WTC11 (cell line): ENCODE measurements at regions not wholly inside any gene's neighbourhood (a gene's known extent, or its start where the extent isn't known, plus 50 kb on each side); places are given as distances from the start of the nearest gene placed in this dataset.

ENCODE experiments used
- ATAC-seq: fragments of 200-7000 bp; cut with Tn5 transposase; 2 replicates; pipeline ENCODE4 v1.10.0; 2021; ENCODE audit warnings: mild to moderate bottlenecking, moderate library complexity
- CTCF ChIA-PET: fragments of 300-600 bp; sonication (Branson Sonifier 250); formaldehyde crosslinking; loops from one replicate; lab custom pipeline; 2021; ENCODE audit warnings: antibody characterized with exemption; lab: Charles Lee
- POLR2A ChIA-PET: fragments of 350-600 bp; sonication (Branson Sonifier 250); formaldehyde crosslinking; loops from one replicate; lab custom pipeline; 2021; ENCODE audit warnings: antibody characterized with exemption; lab: Charles Lee
- DNase-seq: peaks from one replicate; pipeline ENCODE4 v3.0.0; 2021; ENCODE audit warnings: low spot score
- H3K27ac Mint-ChIP-seq: 2 replicates; pipeline ENCODE4 v1.8.0; 2021; ENCODE audit warnings: mixed read lengths
- H3K27me3 Mint-ChIP-seq: 2 replicates; pipeline ENCODE4 v1.8.0; 2021; ENCODE audit warnings: low read depth, mild to moderate bottlenecking, moderate library complexity, mixed read lengths
- H3K36me3 Mint-ChIP-seq: 2 replicates; pipeline ENCODE4 v1.8.0; 2021; ENCODE audit warnings: mixed read lengths
- H3K4me1 Mint-ChIP-seq: 2 replicates; pipeline ENCODE4 v1.8.0; 2022; ENCODE audit warnings: mixed read lengths
- H3K4me3 Mint-ChIP-seq: 2 replicates; pipeline ENCODE4 v1.8.0; 2021; ENCODE audit warnings: mild to moderate bottlenecking, moderate library complexity, mixed read lengths
- H3K9me3 Mint-ChIP-seq: 2 replicates; pipeline ENCODE4 v1.8.0; 2021; ENCODE audit warnings: mixed read lengths
- ELF4 ChIP-seq: sonication (generic); formaldehyde crosslinking; IDR thresholded peaks from 2 replicates; pipeline ENCODE4 v1.8.1; 2022; ENCODE audit warnings: low read depth, mild to moderate bottlenecking, moderate library complexity, missing genetic modification reagents
- ESRRA ChIP-seq: sonication (generic); formaldehyde crosslinking; IDR thresholded peaks from 2 replicates; pipeline ENCODE4 v1.8.1; 2022; ENCODE audit warnings: mild to moderate bottlenecking, missing genetic modification reagents, borderline replicate concordance
- GRHL2 ChIP-seq: fragments of 250-450 bp; sonication (Bioruptor Pico); IDR thresholded peaks from 2 replicates; pipeline ENCODE4 v1.8.0; 2022; ENCODE audit warnings: mild to moderate bottlenecking, moderate library complexity; ENCODE audit not compliant: insufficient replicate concordance, severe bottlenecking
- JAZF1 ChIP-seq: fragments of 250-450 bp; sonication (Bioruptor Pico); IDR thresholded peaks from 2 replicates; pipeline ENCODE4 v1.9.0; 2021; ENCODE audit warnings: moderate library complexity, mild to moderate bottlenecking, inconsistent platforms
- NFYB ChIP-seq: sonication (generic); formaldehyde crosslinking; conservative IDR thresholded peaks from 2 replicates; pipeline ENCODE4 v1.8.0; 2022; ENCODE audit warnings: low read depth, missing genetic modification reagents
- NR3C1 ChIP-seq: sonication (generic); formaldehyde crosslinking; conservative IDR thresholded peaks from 2 replicates; pipeline ENCODE4 v1.8.1; 2023; ENCODE audit warnings: low read depth, mild to moderate bottlenecking, missing genetic modification reagents
- TEAD1 ChIP-seq: sonication (generic); formaldehyde crosslinking; IDR thresholded peaks from 2 replicates; pipeline ENCODE4 v1.8.0; 2022; ENCODE audit warnings: mild to moderate bottlenecking, missing genetic modification reagents
- TP53 ChIP-seq: sonication (generic); formaldehyde crosslinking; IDR thresholded peaks from 2 replicates; pipeline ENCODE4 v1.8.1; 2023; ENCODE audit warnings: mild to moderate bottlenecking, missing genetic modification reagents
- ZNF232 ChIP-seq: sonication (generic); formaldehyde crosslinking; IDR thresholded peaks from 2 replicates; pipeline ENCODE4 v1.8.0; 2022; ENCODE audit warnings: mild to moderate bottlenecking, missing genetic modification reagents
- ZNF396 ChIP-seq: fragments of 250-450 bp; sonication (Bioruptor Pico); IDR thresholded peaks from 2 replicates; pipeline ENCODE4 v1.8.0; 2021; ENCODE audit warnings: mild to moderate bottlenecking, moderate library complexity, borderline replicate concordance
- TF ChIP-seq, protein P1 (sequence below): sonication (generic); formaldehyde crosslinking; IDR thresholded peaks from 2 replicates; pipeline ENCODE4 v1.8.0; 2022; ENCODE audit warnings: missing genetic modification reagents
- TF ChIP-seq, protein P2 (sequence below): sonication (generic); formaldehyde crosslinking; IDR thresholded peaks from 2 replicates; pipeline ENCODE4 v1.8.1; 2023; ENCODE audit warnings: mild to moderate bottlenecking, missing genetic modification reagents, borderline replicate concordance
- TF ChIP-seq, protein P3 (sequence below): sonication (generic); formaldehyde crosslinking; IDR thresholded peaks from 2 replicates; pipeline ENCODE4 v1.8.0; 2022; ENCODE audit warnings: mild to moderate bottlenecking, missing genetic modification reagents
- TF ChIP-seq, protein P4 (sequence below): sonication (generic); formaldehyde crosslinking; IDR thresholded peaks from 2 replicates; pipeline ENCODE4 v1.8.1; 2023; ENCODE audit warnings: mild to moderate bottlenecking, moderate library complexity, missing genetic modification reagents
- TF ChIP-seq, protein P5 (sequence below): sonication (generic); formaldehyde crosslinking; IDR thresholded peaks from 2 replicates; pipeline ENCODE4 v1.8.0; 2023; ENCODE audit warnings: mild to moderate bottlenecking, missing genetic modification reagents

DNA sequence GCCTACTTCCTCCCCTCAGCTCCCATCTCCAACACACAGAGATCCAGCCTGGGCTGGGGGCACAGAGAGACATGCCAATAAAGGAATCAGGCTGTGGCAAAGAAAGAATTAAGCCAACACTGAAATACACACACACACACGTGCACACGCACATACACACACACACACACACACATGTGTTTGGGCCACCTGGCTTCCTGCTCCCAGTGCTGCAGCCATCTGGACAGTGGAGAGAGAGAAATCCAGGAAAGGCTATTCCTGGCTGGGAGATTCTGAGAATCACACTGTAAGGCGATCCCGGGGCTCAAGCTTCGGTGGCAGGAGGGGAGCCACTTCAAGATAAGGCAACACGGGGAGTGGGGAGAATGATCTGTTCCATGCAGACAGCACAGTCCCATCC is 72.4 kb downstream of the NOG start:
- no peaks in the 10 kb centered on the region for H3K36me3 Mint-ChIP-seq
- H3K9me3 Mint-ChIP-seq: peaks cover 5% of the 10 kb centered on the region; the same call in 1 of the 2 replicates
- H3K4me3 Mint-ChIP-seq: no peak overlapping the region
- DNase-seq: no peak
- POLR2A ChIA-PET: no interaction called here
- TF ChIP-seq, protein P1, sequence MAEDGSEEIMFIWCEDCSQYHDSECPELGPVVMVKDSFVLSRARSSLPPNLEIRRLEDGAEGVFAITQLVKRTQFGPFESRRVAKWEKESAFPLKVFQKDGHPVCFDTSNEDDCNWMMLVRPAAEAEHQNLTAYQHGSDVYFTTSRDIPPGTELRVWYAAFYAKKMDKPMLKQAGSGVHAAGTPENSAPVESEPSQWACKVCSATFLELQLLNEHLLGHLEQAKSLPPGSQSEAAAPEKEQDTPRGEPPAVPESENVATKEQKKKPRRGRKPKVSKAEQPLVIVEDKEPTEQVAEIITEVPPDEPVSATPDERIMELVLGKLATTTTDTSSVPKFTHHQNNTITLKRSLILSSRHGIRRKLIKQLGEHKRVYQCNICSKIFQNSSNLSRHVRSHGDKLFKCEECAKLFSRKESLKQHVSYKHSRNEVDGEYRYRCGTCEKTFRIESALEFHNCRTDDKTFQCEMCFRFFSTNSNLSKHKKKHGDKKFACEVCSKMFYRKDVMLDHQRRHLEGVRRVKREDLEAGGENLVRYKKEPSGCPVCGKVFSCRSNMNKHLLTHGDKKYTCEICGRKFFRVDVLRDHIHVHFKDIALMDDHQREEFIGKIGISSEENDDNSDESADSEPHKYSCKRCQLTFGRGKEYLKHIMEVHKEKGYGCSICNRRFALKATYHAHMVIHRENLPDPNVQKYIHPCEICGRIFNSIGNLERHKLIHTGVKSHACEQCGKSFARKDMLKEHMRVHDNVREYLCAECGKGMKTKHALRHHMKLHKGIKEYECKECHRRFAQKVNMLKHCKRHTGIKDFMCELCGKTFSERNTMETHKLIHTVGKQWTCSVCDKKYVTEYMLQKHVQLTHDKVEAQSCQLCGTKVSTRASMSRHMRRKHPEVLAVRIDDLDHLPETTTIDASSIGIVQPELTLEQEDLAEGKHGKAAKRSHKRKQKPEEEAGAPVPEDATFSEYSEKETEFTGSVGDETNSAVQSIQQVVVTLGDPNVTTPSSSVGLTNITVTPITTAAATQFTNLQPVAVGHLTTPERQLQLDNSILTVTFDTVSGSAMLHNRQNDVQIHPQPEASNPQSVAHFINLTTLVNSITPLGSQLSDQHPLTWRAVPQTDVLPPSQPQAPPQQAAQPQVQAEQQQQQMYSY (CRISPR knock-in tag): peak; percentile 85
- TF ChIP-seq, protein P2, sequence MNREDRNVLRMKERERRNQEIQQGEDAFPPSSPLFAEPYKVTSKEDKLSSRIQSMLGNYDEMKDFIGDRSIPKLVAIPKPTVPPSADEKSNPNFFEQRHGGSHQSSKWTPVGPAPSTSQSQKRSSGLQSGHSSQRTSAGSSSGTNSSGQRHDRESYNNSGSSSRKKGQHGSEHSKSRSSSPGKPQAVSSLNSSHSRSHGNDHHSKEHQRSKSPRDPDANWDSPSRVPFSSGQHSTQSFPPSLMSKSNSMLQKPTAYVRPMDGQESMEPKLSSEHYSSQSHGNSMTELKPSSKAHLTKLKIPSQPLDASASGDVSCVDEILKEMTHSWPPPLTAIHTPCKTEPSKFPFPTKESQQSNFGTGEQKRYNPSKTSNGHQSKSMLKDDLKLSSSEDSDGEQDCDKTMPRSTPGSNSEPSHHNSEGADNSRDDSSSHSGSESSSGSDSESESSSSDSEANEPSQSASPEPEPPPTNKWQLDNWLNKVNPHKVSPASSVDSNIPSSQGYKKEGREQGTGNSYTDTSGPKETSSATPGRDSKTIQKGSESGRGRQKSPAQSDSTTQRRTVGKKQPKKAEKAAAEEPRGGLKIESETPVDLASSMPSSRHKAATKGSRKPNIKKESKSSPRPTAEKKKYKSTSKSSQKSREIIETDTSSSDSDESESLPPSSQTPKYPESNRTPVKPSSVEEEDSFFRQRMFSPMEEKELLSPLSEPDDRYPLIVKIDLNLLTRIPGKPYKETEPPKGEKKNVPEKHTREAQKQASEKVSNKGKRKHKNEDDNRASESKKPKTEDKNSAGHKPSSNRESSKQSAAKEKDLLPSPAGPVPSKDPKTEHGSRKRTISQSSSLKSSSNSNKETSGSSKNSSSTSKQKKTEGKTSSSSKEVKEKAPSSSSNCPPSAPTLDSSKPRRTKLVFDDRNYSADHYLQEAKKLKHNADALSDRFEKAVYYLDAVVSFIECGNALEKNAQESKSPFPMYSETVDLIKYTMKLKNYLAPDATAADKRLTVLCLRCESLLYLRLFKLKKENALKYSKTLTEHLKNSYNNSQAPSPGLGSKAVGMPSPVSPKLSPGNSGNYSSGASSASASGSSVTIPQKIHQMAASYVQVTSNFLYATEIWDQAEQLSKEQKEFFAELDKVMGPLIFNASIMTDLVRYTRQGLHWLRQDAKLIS (CRISPR knock-in tag): no peak
- TF ChIP-seq, protein P3, sequence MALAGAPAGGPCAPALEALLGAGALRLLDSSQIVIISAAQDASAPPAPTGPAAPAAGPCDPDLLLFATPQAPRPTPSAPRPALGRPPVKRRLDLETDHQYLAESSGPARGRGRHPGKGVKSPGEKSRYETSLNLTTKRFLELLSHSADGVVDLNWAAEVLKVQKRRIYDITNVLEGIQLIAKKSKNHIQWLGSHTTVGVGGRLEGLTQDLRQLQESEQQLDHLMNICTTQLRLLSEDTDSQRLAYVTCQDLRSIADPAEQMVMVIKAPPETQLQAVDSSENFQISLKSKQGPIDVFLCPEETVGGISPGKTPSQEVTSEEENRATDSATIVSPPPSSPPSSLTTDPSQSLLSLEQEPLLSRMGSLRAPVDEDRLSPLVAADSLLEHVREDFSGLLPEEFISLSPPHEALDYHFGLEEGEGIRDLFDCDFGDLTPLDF (CRISPR knock-in tag): no peak
- TF ChIP-seq JAZF1 (CRISPR knock-in tag): no peak
- no peak for TF ChIP-seq NFYB
- TF ChIP-seq NR3C1 (CRISPR knock-in tag): no peak
- TF ChIP-seq ZNF396: no peak
- TF ChIP-seq, all 79 proteins: peak for 1
- CTCF ChIA-PET: interaction anchor here (1.4 kb wide), 1 partner anchor 50 kb away, joined by 5 read pairs; no protein-coding TSS in a partner anchor
- Mint-ChIP-seq H3K27me3 (peaks cover 2% of the 10 kb centered on the region; the same call in 1 of the 2 replicates), H3K27ac (no peak overlapping the region), H3K4me1 (no peaks in the 10 kb centered on the region)
- ATAC-seq: no peak

DNA sequence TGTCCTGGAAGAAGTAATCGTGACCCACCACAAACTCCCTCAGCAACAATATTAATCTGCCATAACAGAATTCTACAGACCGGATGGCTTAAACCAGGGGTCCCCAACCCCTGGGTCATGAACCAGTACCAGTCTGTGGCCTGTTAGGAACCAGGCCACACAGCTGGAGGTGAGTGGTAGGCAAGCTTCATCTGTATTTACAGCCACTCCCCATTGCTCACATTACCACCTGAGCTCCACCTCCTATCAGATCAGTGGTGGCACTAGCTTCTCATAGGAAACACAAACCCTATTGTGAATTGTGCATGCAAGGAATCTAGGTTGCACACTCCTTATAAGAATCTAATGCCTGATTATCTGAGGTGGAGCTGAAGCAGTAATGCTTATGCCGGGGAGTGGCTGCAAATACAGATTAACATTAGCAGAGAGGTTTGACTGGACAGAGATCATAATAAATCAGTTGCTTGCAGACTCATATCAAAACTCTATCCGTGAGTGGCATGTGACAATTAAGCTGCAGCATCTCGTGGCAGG is 74.5 kb downstream of the NOG start:
- ATAC-seq (no peak), DNase-seq (no peak)
- ChIA-PET POLR2A (no interaction called here), CTCF (no interaction called here)
- peaks cover 13% of the 10 kb centered on the region for H3K9me3 Mint-ChIP-seq
- H3K27me3 Mint-ChIP-seq: peaks cover 7% of the 10 kb centered on the region
- H3K27ac Mint-ChIP-seq: no peak overlapping the region
- no peaks in the 10 kb centered on the region for H3K36me3 Mint-ChIP-seq
- no peak overlapping the region for H3K4me3 Mint-ChIP-seq
- no peaks in the 10 kb centered on the region for H3K4me1 Mint-ChIP-seq
- TF ChIP-seq, protein P4, sequence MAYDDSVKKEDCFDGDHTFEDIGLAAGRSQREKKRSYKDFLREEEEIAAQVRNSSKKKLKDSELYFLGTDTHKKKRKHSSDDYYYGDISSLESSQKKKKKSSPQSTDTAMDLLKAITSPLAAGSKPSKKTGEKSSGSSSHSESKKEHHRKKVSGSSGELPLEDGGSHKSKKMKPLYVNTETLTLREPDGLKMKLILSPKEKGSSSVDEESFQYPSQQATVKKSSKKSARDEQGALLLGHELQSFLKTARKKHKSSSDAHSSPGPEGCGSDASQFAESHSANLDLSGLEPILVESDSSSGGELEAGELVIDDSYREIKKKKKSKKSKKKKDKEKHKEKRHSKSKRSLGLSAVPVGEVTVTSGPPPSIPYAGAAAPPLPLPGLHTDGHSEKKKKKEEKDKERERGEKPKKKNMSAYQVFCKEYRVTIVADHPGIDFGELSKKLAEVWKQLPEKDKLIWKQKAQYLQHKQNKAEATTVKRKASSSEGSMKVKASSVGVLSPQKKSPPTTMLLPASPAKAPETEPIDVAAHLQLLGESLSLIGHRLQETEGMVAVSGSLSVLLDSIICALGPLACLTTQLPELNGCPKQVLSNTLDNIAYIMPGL (CRISPR knock-in tag): no peak
- TF ChIP-seq GRHL2 (no peak), ELF4 (CRISPR knock-in tag) (no peak), TP53 (no peak), ZNF232 (no peak), TEAD1 (CRISPR knock-in tag) (no peak), ESRRA (CRISPR knock-in tag) (no peak)
- TF ChIP-seq, protein P5, sequence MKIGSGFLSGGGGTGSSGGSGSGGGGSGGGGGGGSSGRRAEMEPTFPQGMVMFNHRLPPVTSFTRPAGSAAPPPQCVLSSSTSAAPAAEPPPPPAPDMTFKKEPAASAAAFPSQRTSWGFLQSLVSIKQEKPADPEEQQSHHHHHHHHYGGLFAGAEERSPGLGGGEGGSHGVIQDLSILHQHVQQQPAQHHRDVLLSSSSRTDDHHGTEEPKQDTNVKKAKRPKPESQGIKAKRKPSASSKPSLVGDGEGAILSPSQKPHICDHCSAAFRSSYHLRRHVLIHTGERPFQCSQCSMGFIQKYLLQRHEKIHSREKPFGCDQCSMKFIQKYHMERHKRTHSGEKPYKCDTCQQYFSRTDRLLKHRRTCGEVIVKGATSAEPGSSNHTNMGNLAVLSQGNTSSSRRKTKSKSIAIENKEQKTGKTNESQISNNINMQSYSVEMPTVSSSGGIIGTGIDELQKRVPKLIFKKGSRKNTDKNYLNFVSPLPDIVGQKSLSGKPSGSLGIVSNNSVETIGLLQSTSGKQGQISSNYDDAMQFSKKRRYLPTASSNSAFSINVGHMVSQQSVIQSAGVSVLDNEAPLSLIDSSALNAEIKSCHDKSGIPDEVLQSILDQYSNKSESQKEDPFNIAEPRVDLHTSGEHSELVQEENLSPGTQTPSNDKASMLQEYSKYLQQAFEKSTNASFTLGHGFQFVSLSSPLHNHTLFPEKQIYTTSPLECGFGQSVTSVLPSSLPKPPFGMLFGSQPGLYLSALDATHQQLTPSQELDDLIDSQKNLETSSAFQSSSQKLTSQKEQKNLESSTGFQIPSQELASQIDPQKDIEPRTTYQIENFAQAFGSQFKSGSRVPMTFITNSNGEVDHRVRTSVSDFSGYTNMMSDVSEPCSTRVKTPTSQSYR (CRISPR knock-in tag): no peak
- TF ChIP-seq, protein P1 (CRISPR knock-in tag): no peak
